H1 (cell line): ENCODE measurements at regions not wholly inside any gene's neighbourhood (a gene's known extent, or its start where the extent isn't known, plus 50 kb on each side); places are given as distances from the start of the nearest gene placed in this dataset.

Experiments
- CTCF ChIA-PET: fragments of 300-600 bp; sonication (Branson Sonifier 250); formaldehyde crosslinking; loops from one replicate; lab custom pipeline; 2021; ENCODE audit not compliant: partially characterized antibody; lab: Charles Lee
- POLR2A ChIA-PET: fragments of 300-600 bp; sonication (Branson Sonifier 250); formaldehyde crosslinking; loops from one replicate; lab custom pipeline; 2021; ENCODE audit warnings: inconsistent platforms; ENCODE audit not compliant: partially characterized antibody; lab: Charles Lee
- DNase-seq, 2 experiments: peaks; one replicate each; pipeline versions ENCODE4 v3.0.0 to v3.0.0-alpha.2; 2010 to 2022; ENCODE audit warnings: low spot score in 2 of 2, low read depth in 1 of 2, mixed read lengths in 1 of 2
- FAIRE-seq: peaks from 2 replicates; lab custom pipeline; 2011; peaks lifted over from hg19 to GRCh38; lab: Jason Lieb, UNC
- H2AFZ ChIP-seq: 2 replicates; pipeline ENCODE4 v1.8.1; 2012; ENCODE audit warnings: low read length, inconsistent platforms
- H2AK5ac ChIP-seq: 2 replicates; pipeline ENCODE4 v1.6.1; 2013; ENCODE audit warnings: low read depth, low read length
- H2BK120ac ChIP-seq: replicated peaks from 2 replicates; pipeline ENCODE3; 2013; ENCODE audit warnings: low read depth, low read length, inconsistent platforms
- H2BK12ac ChIP-seq: 2 replicates; pipeline ENCODE4 v1.6.1; 2013; ENCODE audit warnings: low read depth, low read length
- H2BK15ac ChIP-seq: 2 replicates; pipeline ENCODE4 v1.6.1; 2013; ENCODE audit warnings: low read length
- H2BK20ac ChIP-seq: 2 replicates; pipeline ENCODE4 v1.6.1; 2013; ENCODE audit warnings: low read length
- H2BK5ac ChIP-seq: 2 replicates; pipeline ENCODE4 v1.6.1; 2013; ENCODE audit warnings: low read depth, low read length
- H3K14ac ChIP-seq: 2 replicates; pipeline ENCODE4 v1.6.1; 2013; ENCODE audit warnings: inconsistent platforms; ENCODE audit not compliant: insufficient read length
- H3K18ac ChIP-seq: 2 replicates; pipeline ENCODE4 v1.6.1; 2013; ENCODE audit warnings: low read length; ENCODE audit errors: extremely low read depth
- H3K23ac ChIP-seq: 2 replicates; pipeline ENCODE4 v1.6.1; 2013; ENCODE audit warnings: inconsistent platforms; ENCODE audit not compliant: insufficient read length
- H3K23me2 ChIP-seq: 2 replicates; pipeline ENCODE4 v1.6.1; 2013; ENCODE audit warnings: low read depth, low read length
- H3K27ac ChIP-seq: 2 replicates; pipeline ENCODE4 v1.6.1; 2011; ENCODE audit warnings: low read depth, low read length, inconsistent platforms
- H3K27me3 ChIP-seq, 4 experiments: replicated peaks in 1 of 4; 1 replicate in 1 of 4; 2 replicates in 3 of 4; pipeline versions ENCODE4 v1.6.1 to v1.8.1; 2011 to 2013; ENCODE audit warnings: low read length in 3 of 4, mild to moderate bottlenecking in 3 of 4, inconsistent platforms in 2 of 4, mixed read lengths in 2 of 4, moderate library complexity in 1 of 4; ENCODE audit not compliant: control insufficient read depth in 3 of 4, insufficient read depth in 3 of 4; ENCODE audit errors: extremely low read depth in 1 of 4
- H3K36me3 ChIP-seq, 4 experiments: 2 replicates each; pipeline versions ENCODE4 v1.6.1 to v1.8.1; 2011 to 2013; ENCODE audit warnings: mild to moderate bottlenecking in 4 of 4, low read length in 3 of 4, moderate library complexity in 2 of 4, control low read depth in 1 of 4, inconsistent platforms in 1 of 4; ENCODE audit not compliant: insufficient read depth in 4 of 4, control insufficient read depth in 2 of 4
- H3K4ac ChIP-seq: replicated peaks from 2 replicates; pipeline ENCODE3; 2013; ENCODE audit warnings: low read length, low read depth, mixed read lengths, inconsistent platforms; ENCODE audit not compliant: insufficient read length
- H3K4me1 ChIP-seq, 4 experiments: replicated peaks in 1 of 4; 1 replicate in 1 of 4; 2 replicates in 3 of 4; pipeline versions ENCODE4 v1.6.1 to v1.8.1; 2011 to 2013; ENCODE audit warnings: low read length in 3 of 4, inconsistent platforms in 2 of 4, mixed read lengths in 1 of 4; ENCODE audit not compliant: insufficient read depth in 4 of 4, control insufficient read depth in 3 of 4
- H3K4me2 ChIP-seq, 2 experiments: 2 replicates each; pipeline versions ENCODE4 v1.6.1 to v1.8.1; 2011 to 2013; ENCODE audit warnings: low read depth in 2 of 2, low read length in 2 of 2, control low read depth in 1 of 2, inconsistent platforms in 1 of 2, mild to moderate bottlenecking in 1 of 2; ENCODE audit not compliant: insufficient read depth in 1 of 2
- H3K4me3 ChIP-seq, 4 experiments: fragments of 200-600, 300-600 bp in 1 of 4; sonication (generic), shearing (Covaris generic), sonication (Bioruptor Twin) in 1 of 4; 2 replicates each; pipeline versions ENCODE4 v1.5.1 to v1.8.1; 2011 to 2016; ENCODE audit warnings: low read length in 4 of 4, low read depth in 3 of 4, control low read depth in 2 of 4, inconsistent platforms in 2 of 4, mild to moderate bottlenecking in 2 of 4, mixed read lengths in 1 of 4, moderate library complexity in 1 of 4; ENCODE audit not compliant: insufficient read depth in 2 of 4; ENCODE audit errors: extremely low read depth in 1 of 4
- H3K56ac ChIP-seq: replicated peaks from 2 replicates; pipeline ENCODE3; 2013; ENCODE audit warnings: low read depth, mild to moderate bottlenecking, mixed read lengths, low read length, inconsistent platforms; ENCODE audit not compliant: insufficient read length
- H3K79me1 ChIP-seq: 2 replicates; pipeline ENCODE4 v1.6.1; 2013; ENCODE audit warnings: low read depth, low read length, control low read depth
- H3K79me2 ChIP-seq, 2 experiments: 2 replicates each; pipeline versions ENCODE4 v1.6.1 to v1.8.1; 2012 to 2013; ENCODE audit warnings: low read length in 2 of 2, mild to moderate bottlenecking in 2 of 2, inconsistent platforms in 1 of 2; ENCODE audit not compliant: insufficient read depth in 2 of 2, control insufficient read depth in 1 of 2
- H3K9ac ChIP-seq, 4 experiments: replicated peaks in 1 of 4; 1 replicate in 1 of 4; 2 replicates in 3 of 4; pipeline versions ENCODE4 v1.6.1 to v1.8.1; 2011 to 2013; ENCODE audit warnings: low read depth in 3 of 4, low read length in 3 of 4, control low read depth in 2 of 4, mild to moderate bottlenecking in 2 of 4, moderate library complexity in 2 of 4, inconsistent platforms in 1 of 4; ENCODE audit errors: extremely low read depth in 1 of 4
- H3K9me3 ChIP-seq, 2 experiments: 2 replicates each; pipeline versions ENCODE4 v1.6.1 to v1.8.1; 2012 to 2013; ENCODE audit warnings: mild to moderate bottlenecking in 2 of 2, moderate library complexity in 2 of 2, control low read depth in 1 of 2, inconsistent platforms in 1 of 2, low read depth in 1 of 2, low read length in 1 of 2, mixed read lengths in 1 of 2; ENCODE audit not compliant: insufficient read depth in 2 of 2
- H4K20me1 ChIP-seq, 2 experiments: replicated peaks in 1 of 2; 2 replicates each; pipeline versions ENCODE3 to v1.8.1; 2011 to 2013; ENCODE audit warnings: inconsistent platforms in 2 of 2, low read length in 2 of 2, mild to moderate bottlenecking in 1 of 2; ENCODE audit not compliant: insufficient read depth in 2 of 2, control insufficient read depth in 1 of 2
- H4K5ac ChIP-seq: 2 replicates; pipeline ENCODE4 v1.6.1; 2013; ENCODE audit warnings: low read length, low read depth, mixed read lengths, inconsistent platforms; ENCODE audit not compliant: insufficient read length
- H4K8ac ChIP-seq: 2 replicates; pipeline ENCODE4 v1.8.0; 2013; ENCODE audit warnings: mild to moderate bottlenecking, moderate library complexity, low read length, inconsistent platforms; ENCODE audit not compliant: insufficient read depth; ENCODE audit errors: extremely low read depth
- H4K91ac ChIP-seq: replicated peaks from 2 replicates; pipeline ENCODE3; 2013; ENCODE audit warnings: low read length, mixed read lengths, inconsistent platforms; ENCODE audit not compliant: insufficient read length
- ASH2L ChIP-seq: fragments of 200-600, 300-600 bp; sonication (generic); IDR thresholded peaks from one replicate; pipeline ENCODE4 v1.7.1; 2017; ENCODE audit warnings: low read length
- RNF2 ChIP-seq: fragments of 200-900, 300-1000 bp; sonication (generic); IDR thresholded peaks from 2 replicates; pipeline ENCODE4 v1.7.1; 2016; ENCODE audit warnings: borderline replicate concordance, low read depth, mild to moderate bottlenecking, antibody characterized with exemption, low read length; ENCODE audit not compliant: poor library complexity, severe bottlenecking; ENCODE audit errors: missing control alignments
- RXRA ChIP-seq: IDR thresholded peaks from 2 replicates; pipeline ENCODE4 v1.6.1; 2011; ENCODE audit warnings: low read depth, mild to moderate bottlenecking, low read length, moderate library complexity; ENCODE audit not compliant: insufficient read depth
- SP2 ChIP-seq: IDR thresholded peaks from 2 replicates; pipeline ENCODE4 v1.6.1; 2012; ENCODE audit warnings: mild to moderate bottlenecking, low read length, inconsistent platforms
- TAF7 ChIP-seq: optimal IDR thresholded peaks from 2 replicates; pipeline ENCODE3; 2011; ENCODE audit warnings: low read depth, mild to moderate bottlenecking, inconsistent platforms, low read length, moderate library complexity, borderline replicate concordance
- WGBS, 2 experiments: shearing (Covaris generic) in 1 of 2; methylation state at CpG; one replicate each; pipeline versions ENCODE4 v1.1.6 to v1.1.7; 2013 to 2015; ENCODE audit warnings: low lambda C conversion rate in 2 of 2, mixed read lengths in 2 of 2, inconsistent platforms in 1 of 2, low coverage in 1 of 2, missing lambda C conversion rate in 1 of 2; ENCODE audit not compliant: insufficient replicate concordance in 2 of 2, insufficient coverage in 1 of 2, insufficient read length in 1 of 2; ENCODE audit errors: extremely low coverage in 1 of 2, missing lambda C conversion rate in 1 of 2; 5-methylcytosine and 5-hydroxymethylcytosine counted together

- no peak overlapping the region for H2BK120ac ChIP-seq
- H3K23ac ChIP-seq, result no peak overlapping the region
- ChIA-PET POLR2A (no interaction called here), CTCF (interaction anchor here (1.1 to 1.5 kb wide), 2 partner anchors 20 to 72 kb away, joined by 3 to 5 read pairs; no protein-coding TSS in a partner anchor)
- DNase-seq, result no peak
- H3K79me2 ChIP-seq, result no peaks in the 10 kb centered on the region
- H3K4me3 ChIP-seq, result no peak overlapping the region
- no peak overlapping the region for H2AFZ ChIP-seq
- no peaks in the 10 kb centered on the region for H4K20me1 ChIP-seq
- no peak overlapping the region for H3K56ac ChIP-seq
- H3K27me3 ChIP-seq, result no peaks in the 10 kb centered on the region; a peak in 1 of 7 replicates
- no peak overlapping the region for H2BK5ac ChIP-seq
- H3K18ac ChIP-seq, result no peak overlapping the region
- H3K36me3 ChIP-seq, result no peaks in the 10 kb centered on the region
- no peak overlapping the region for H3K4ac ChIP-seq
- H2BK12ac ChIP-seq, result no peak overlapping the region
- H3K9ac ChIP-seq, result no peak overlapping the region
- H2BK15ac ChIP-seq, result no peak overlapping the region
- no peaks in the 10 kb centered on the region for H3K23me2 ChIP-seq
- H3K14ac ChIP-seq, result no peak overlapping the region
- no peaks in the 10 kb centered on the region; a peak in 1 of 7 replicates for H3K4me1 ChIP-seq
- H2BK20ac ChIP-seq, result no peak overlapping the region
- H3K79me1 ChIP-seq, result no peaks in the 10 kb centered on the region
- H2AK5ac ChIP-seq, result no peak overlapping the region
- no peak overlapping the region for H4K5ac ChIP-seq
- no peak overlapping the region for H3K4me2 ChIP-seq
- H3K27ac ChIP-seq, result no peak overlapping the region
- H3K9me3 ChIP-seq, result no peaks in the 10 kb centered on the region
- no peak overlapping the region for H4K91ac ChIP-seq
- whole genome bisulfite sequencing, 2 experiments, result 87% methylated on average over 1 of the region's 1 CpG; no CpG with 5 or more reads in 1 of the 2 experiments
- no peak overlapping the region; the same call in 1 of the 2 replicates for H4K8ac ChIP-seq
- FAIRE-seq, result no peak
- no peak for TF ChIP-seq RXRA
- TF ChIP-seq TAF7, result no peak
- TF ChIP-seq RNF2, result no peak
- no peak for TF ChIP-seq ASH2L
- no peak for TF ChIP-seq SP2
These were observed 124.2 kb upstream of the ADPGK start for GRCh38 chr15:72907733-72908132.
